ENCODE measurements at regions not wholly inside any gene's neighbourhood (a gene's known extent, or its start where the extent isn't known, plus 50 kb on each side); places are given as distances from the start of the nearest gene placed in this dataset.
"Not testable (repeated sequence)": the region's sequence is repeated elsewhere in the genome, so short reads cannot be mapped to it uniquely, and the experiment has no call there.

GRCh38 chr11:115613986-115614632, 109.9 kb upstream of the CADM1 start:
- POLR2A ChIA-PET: no interaction called here
- TF ChIP-seq, protein P1, sequence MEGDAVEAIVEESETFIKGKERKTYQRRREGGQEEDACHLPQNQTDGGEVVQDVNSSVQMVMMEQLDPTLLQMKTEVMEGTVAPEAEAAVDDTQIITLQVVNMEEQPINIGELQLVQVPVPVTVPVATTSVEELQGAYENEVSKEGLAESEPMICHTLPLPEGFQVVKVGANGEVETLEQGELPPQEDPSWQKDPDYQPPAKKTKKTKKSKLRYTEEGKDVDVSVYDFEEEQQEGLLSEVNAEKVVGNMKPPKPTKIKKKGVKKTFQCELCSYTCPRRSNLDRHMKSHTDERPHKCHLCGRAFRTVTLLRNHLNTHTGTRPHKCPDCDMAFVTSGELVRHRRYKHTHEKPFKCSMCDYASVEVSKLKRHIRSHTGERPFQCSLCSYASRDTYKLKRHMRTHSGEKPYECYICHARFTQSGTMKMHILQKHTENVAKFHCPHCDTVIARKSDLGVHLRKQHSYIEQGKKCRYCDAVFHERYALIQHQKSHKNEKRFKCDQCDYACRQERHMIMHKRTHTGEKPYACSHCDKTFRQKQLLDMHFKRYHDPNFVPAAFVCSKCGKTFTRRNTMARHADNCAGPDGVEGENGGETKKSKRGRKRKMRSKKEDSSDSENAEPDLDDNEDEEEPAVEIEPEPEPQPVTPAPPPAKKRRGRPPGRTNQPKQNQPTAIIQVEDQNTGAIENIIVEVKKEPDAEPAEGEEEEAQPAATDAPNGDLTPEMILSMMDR (IDR thresholded peaks at IDR 0.05; ENCODE audit: control extremely low read depth, extremely low read depth, low read depth, missing control alignments): no peak
- DNase-seq (ENCODE audit: extremely low spot score): no peak
- CTCF ChIA-PET: interaction anchor here (1.4 kb wide), 1 partner anchor 14 kb away, joined by 3 read pairs; no protein-coding TSS in a partner anchor

DNA sequence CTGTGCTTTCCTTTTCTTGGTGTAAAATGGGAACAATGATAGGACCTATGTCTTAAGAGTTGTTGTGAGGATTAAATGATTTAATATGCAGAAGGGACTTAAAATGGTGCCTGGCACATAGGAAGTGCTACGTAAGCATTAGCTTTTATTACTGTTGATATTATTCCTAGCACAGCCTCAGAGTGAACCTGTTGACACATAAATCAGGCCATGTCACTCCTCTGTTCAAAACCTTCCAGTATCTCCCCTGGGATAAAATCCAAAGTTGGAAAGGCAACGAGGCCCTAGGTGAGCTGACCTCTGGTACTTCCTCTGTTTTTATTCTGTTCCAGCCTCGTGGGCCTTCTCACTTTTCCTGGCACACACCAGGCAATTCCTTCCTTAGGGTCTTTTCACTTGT, 108.8 kb upstream of the CADM1 start:
- POLR2A ChIA-PET: no interaction called here
- DNase-seq (ENCODE audit: extremely low spot score): no peak
- TF ChIP-seq, protein P1 (IDR thresholded peaks at IDR 0.05; ENCODE audit: control extremely low read depth, extremely low read depth, low read depth, missing control alignments): no peak
- CTCF ChIA-PET: interaction anchor here (1.0 to 1.4 kb wide), 2 partner anchors 15 to 50 kb away, joined by 3 read pairs; no protein-coding TSS in a partner anchor

- ChIA-PET CTCF (interaction anchor here (1.0 kb wide), 1 partner anchor 49 kb away, joined by 3 read pairs; no protein-coding TSS in a partner anchor), POLR2A (no interaction called here)
Observed at GRCh38 chr11:115612046-115612730, 108.0 kb upstream of the CADM1 start.

GRCh38 chr11:115611343-115611742, 107.1 kb upstream of the CADM1 start:
- CTCF ChIA-PET: no interaction called here
- DNase-seq (ENCODE audit: extremely low spot score): no peak
- POLR2A ChIA-PET: no interaction called here
- TF ChIP-seq, protein P1 (IDR thresholded peaks at IDR 0.05; ENCODE audit: control extremely low read depth, extremely low read depth, low read depth, missing control alignments): no peak

More at GRCh38 chr11:115612046-115612730, 108.0 kb upstream of the CADM1 start:
- DNase-seq (ENCODE audit: extremely low spot score): no peak
- TF ChIP-seq, protein P1 (IDR thresholded peaks at IDR 0.05; ENCODE audit: control extremely low read depth, extremely low read depth, low read depth, missing control alignments): no peak

GRCh38 chr11:115610908-115611307, 106.7 kb upstream of the CADM1 start:
- no peak for DNase-seq (ENCODE audit: extremely low spot score)
- TF ChIP-seq, protein P1 (IDR thresholded peaks at IDR 0.05; ENCODE audit: control extremely low read depth, extremely low read depth, low read depth, missing control alignments): no peak
- ChIA-PET POLR2A (no interaction called here), CTCF (no interaction called here)

GRCh38 chr11:115610234-115610633, 106.0 kb upstream of the CADM1 start:
- DNase-seq (ENCODE audit: extremely low spot score); CTCF ChIA-PET; POLR2A ChIA-PET: not testable (repeated sequence)

GRCh38 chr11:115608976-115609375, 104.8 kb upstream of the CADM1 start:
- TF ChIP-seq, protein P1 (IDR thresholded peaks at IDR 0.05; ENCODE audit: control extremely low read depth, extremely low read depth, low read depth, missing control alignments): no peak
- POLR2A ChIA-PET: no interaction called here
- CTCF ChIA-PET: interaction anchor here (1.4 kb wide), 1 partner anchor 8 kb away, joined by 3 read pairs; no protein-coding TSS in a partner anchor
- DNase-seq (ENCODE audit: extremely low spot score): no peak

Measured in GM10248 (cell line).